HL-60 (cell line): ENCODE measurements at regions not wholly inside any gene's neighbourhood (a gene's known extent, or its start where the extent isn't known, plus 50 kb on each side); places are given as distances from the start of the nearest gene placed in this dataset.

Experiments used
- POLR2AphosphoS5 ChIP-seq: IDR thresholded peaks from 2 replicates; pipeline ENCODE4 v1.6.1; 2012; ENCODE audit warnings: low read depth
- TF ChIP-seq, protein P1 (sequence below): IDR thresholded peaks from one replicate; pipeline ENCODE4 v1.5.1; 2011; ENCODE audit warnings: low read length, control low read depth, inconsistent platforms; ENCODE audit not compliant: insufficient read depth

GRCh38 chrX:106286053-106286650 lies 118.0 kb downstream of the PWWP3B start:
- TF ChIP-seq, protein P1, sequence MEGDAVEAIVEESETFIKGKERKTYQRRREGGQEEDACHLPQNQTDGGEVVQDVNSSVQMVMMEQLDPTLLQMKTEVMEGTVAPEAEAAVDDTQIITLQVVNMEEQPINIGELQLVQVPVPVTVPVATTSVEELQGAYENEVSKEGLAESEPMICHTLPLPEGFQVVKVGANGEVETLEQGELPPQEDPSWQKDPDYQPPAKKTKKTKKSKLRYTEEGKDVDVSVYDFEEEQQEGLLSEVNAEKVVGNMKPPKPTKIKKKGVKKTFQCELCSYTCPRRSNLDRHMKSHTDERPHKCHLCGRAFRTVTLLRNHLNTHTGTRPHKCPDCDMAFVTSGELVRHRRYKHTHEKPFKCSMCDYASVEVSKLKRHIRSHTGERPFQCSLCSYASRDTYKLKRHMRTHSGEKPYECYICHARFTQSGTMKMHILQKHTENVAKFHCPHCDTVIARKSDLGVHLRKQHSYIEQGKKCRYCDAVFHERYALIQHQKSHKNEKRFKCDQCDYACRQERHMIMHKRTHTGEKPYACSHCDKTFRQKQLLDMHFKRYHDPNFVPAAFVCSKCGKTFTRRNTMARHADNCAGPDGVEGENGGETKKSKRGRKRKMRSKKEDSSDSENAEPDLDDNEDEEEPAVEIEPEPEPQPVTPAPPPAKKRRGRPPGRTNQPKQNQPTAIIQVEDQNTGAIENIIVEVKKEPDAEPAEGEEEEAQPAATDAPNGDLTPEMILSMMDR, result no peak
- TF ChIP-seq POLR2AphosphoS5, result no peak
